Activated gamma-delta T cell treated with anti-CD3 and anti-CD28 coated beads, Interleukin-2, amount 50 U/mL, for 16 hours (primary cell): ENCODE measurements at regions not wholly inside any gene's neighbourhood (a gene's known extent, or its start where the extent isn't known, plus 50 kb on each side); places are given as distances from the start of the nearest gene placed in this dataset.

ENCODE experiments used
- DNase-seq: peaks from one replicate; pipeline ENCODE4 v3.0.0-alpha.2; 2020; ENCODE audit warnings: low read depth

- DNase-seq = no peak
Measured at GRCh38 chr1:29868944-29869343, 632.6 kb downstream of the PTPRU start.

- DNase-seq = no peak
Measured at GRCh38 chr1:29868096-29868495, 631.8 kb downstream of the PTPRU start.

- DNase-seq = no peak
Measured at GRCh38 chr1:29865051-29865450, 628.7 kb downstream of the PTPRU start.

- no peak for DNase-seq
Measured at GRCh38 chr1:29864431-29865022, 628.2 kb downstream of the PTPRU start.

GRCh38 chr1:29861922-29862321 is 625.6 kb downstream of the PTPRU start:
- DNase-seq = no peak

- no peak for DNase-seq
Measured at GRCh38 chr1:29861446-29861845, 625.1 kb downstream of the PTPRU start.

GRCh38 chr1:29860681-29861080 is 624.4 kb downstream of the PTPRU start:
- DNase-seq = no peak

- DNase-seq = no peak
Measured at GRCh38 chr1:29860056-29860455, 623.7 kb downstream of the PTPRU start.

- DNase-seq = no peak
Measured at GRCh38 chr1:29859126-29859525, 622.8 kb downstream of the PTPRU start.

GRCh38 chr1:29858646-29859045 is 622.3 kb downstream of the PTPRU start:
- DNase-seq = no peak

- no peak for DNase-seq
Measured at GRCh38 chr1:29856340-29857114, 620.2 kb downstream of the PTPRU start.

GRCh38 chr1:29855561-29856160 is 619.3 kb downstream of the PTPRU start:
- no peak for DNase-seq

GRCh38 chr1:29854700-29855276 is 618.5 kb downstream of the PTPRU start:
- no peak for DNase-seq

- DNase-seq = no peak
Measured at GRCh38 chr1:29853716-29854330, 617.5 kb downstream of the PTPRU start.

GRCh38 chr1:29852248-29852647 is 615.9 kb downstream of the PTPRU start:
- no peak for DNase-seq

GRCh38 chr1:29851691-29852090 is 615.4 kb downstream of the PTPRU start:
- no peak for DNase-seq

- DNase-seq = no peak
Measured at GRCh38 chr1:29849991-29850757, 613.9 kb downstream of the PTPRU start.

GRCh38 chr1:29849038-29849750 is 612.9 kb downstream of the PTPRU start:
- no peak for DNase-seq

- DNase-seq = no peak
Measured at GRCh38 chr1:29845910-29846309, 609.6 kb downstream of the PTPRU start.

GRCh38 chr1:29842130-29842529 is 605.8 kb downstream of the PTPRU start:
- no peak for DNase-seq

- no peak for DNase-seq
Measured at GRCh38 chr1:29839726-29840125, 603.4 kb downstream of the PTPRU start.
